Stimulated activated CD4-positive, alpha-beta T cell treated with anti-CD3 and anti-CD28 coated beads, Interleukin-12 subunit alpha, Interleukin-12 subunit beta, amount 100 ng/mL, for 48 hours (primary cell): ENCODE measurements at regions not wholly inside any gene's neighbourhood (a gene's known extent, or its start where the extent isn't known, plus 50 kb on each side); places are given as distances from the start of the nearest gene placed in this dataset.
"Not testable (repeated sequence)": the region's sequence is repeated elsewhere in the genome, so short reads cannot be mapped to it uniquely, and the experiment has no call there.

Experiments used
- DNase-seq, 3 donors: peaks; one replicate each; pipeline ENCODE4 v3.0.0-alpha.2; 2020; ENCODE audit warnings: low read depth in 2 of 3, low spot score in 1 of 3

DNA sequence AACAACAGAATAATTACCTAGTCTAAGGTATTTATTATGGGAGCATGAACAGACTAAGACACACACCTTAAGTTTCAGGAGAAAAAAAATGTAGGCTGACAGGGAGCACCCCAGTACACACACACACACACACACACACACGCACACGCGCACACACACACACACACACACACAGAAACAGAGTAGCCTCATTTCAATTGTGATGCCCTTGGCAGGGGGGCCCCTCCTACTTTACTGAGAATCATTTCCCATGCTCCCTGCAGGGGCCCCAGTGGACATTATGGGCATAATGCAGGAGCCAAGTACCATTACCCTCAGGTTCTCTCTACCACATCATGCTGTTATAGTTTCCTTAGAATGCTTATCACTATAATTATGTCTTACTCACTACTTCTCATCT lies 104.9 kb downstream of the CDC7 start:
- no peak for DNase-seq

GRCh38 chr1:91606546-91607078 lies 106.0 kb downstream of the CDC7 start:
- no peak for DNase-seq

DNA sequence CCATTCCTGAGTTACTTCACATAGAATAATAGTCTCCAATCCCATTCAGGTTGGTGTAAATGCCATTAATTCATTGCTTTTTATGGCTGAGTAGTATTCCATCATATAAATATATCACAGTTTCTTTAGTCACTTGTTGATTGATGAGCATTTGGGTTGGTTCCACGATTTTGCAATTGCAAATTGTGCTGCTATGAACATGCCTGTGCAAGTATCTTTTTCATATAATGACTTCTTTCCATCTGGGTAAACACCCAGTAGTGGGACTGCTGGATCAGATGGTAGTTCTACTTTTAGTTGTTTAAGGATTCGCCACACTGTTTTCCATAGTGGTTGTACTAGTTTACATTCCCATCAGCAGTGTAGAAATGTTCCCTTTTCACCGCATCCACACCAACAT lies 107.0 kb downstream of the CDC7 start:
- not testable (repeated sequence) for DNase-seq

DNA sequence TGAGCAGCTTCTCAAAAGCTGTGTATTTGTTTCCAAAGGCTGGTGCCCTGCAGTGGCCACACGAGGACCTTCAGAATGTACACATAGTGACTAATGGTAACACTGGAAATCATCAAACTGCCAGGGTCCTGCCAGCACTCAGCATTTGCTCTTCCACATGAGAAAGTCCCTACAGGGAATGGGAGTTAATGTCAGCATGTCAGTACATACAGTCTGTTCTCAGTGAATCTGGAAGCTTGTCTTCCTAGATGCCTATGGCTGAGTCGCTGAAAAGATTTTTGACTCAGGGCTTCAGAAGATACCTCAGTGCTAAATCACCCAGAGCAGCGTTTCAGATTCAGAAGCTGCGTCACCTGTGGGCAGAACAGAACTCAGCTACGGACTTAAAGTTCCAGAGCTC lies 108.2 kb downstream of the CDC7 start:
- no peak for DNase-seq

DNA sequence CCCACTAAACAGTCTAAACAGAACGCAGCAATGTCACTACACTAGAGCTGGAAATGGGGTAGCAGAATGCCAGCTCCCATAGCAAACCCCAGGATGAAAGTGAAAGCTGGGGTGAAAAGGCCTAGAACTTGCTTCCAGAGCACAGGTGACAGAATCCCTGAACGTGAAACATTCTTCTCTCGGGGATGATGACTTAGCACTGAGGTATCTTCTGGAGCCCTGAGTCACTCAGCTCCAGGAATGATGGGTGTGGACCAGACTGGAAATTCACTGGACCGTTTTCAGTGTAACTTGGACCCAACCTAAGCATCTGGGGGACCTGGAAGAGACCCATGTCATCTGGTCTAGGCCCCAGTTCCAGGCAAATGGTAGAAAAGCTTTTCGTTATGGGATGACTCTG lies 108.9 kb downstream of the CDC7 start:
- DNase-seq = no peak

DNA sequence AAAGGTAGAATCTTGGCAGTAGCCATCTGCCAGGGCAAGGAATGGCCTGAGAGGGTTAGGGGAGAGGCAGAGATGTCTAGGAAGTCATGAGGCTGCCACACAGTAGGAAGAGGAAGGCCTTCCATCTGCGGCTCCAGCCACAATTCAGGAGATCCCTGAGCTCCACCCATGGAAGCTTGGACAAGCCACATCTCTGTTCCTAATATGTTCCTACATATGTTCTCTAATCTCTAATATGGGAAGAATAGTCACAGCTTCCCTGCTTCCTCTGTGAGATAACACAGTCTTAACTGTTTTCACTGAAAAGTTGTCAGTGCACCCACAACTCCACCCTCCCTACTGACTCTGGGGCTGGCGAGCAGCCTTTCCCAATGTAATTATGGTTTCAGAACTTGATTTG lies 109.5 kb downstream of the CDC7 start:
- no peak for DNase-seq

- no peak for DNase-seq
Observed at GRCh38 chr1:91610789-91611188, 110.1 kb downstream of the CDC7 start.

- no peak for DNase-seq
Observed at GRCh38 chr1:91611483-91611917, 110.8 kb downstream of the CDC7 start.

- no peak for DNase-seq
Observed at GRCh38 chr1:91613595-91613994, 112.9 kb downstream of the CDC7 start.

- no peak for DNase-seq
Observed at GRCh38 chr1:91616712-91617111, 116.1 kb downstream of the CDC7 start.

GRCh38 chr1:91617285-91617765 lies 116.7 kb downstream of the CDC7 start:
- no peak for DNase-seq

GRCh38 chr1:91619881-91620280 lies 119.2 kb downstream of the CDC7 start:
- DNase-seq = no peak

GRCh38 chr1:91621360-91621759 lies 120.7 kb downstream of the CDC7 start:
- DNase-seq = no peak

DNA sequence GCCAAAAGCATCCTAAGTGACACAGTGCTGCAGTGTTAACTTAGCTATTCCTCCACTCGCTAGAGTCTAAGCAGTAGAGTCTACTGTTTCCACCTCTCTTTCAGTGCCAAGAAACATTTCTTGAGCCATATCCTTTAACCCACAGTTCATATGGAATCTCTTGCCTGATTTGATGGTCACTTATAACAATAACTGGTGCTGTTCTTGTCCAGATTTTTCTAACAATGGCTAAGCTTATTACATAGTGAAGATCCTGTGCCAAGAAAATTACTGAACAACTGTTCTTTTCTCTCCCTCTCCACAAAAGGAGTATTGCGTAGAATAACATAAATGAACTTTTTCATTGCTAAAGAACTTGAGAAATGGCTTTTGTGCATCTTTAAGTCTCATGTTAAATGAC lies 121.3 kb downstream of the CDC7 start:
- no peak for DNase-seq

GRCh38 chr1:91622616-91623015 lies 122.0 kb downstream of the CDC7 start:
- DNase-seq = no peak

DNA sequence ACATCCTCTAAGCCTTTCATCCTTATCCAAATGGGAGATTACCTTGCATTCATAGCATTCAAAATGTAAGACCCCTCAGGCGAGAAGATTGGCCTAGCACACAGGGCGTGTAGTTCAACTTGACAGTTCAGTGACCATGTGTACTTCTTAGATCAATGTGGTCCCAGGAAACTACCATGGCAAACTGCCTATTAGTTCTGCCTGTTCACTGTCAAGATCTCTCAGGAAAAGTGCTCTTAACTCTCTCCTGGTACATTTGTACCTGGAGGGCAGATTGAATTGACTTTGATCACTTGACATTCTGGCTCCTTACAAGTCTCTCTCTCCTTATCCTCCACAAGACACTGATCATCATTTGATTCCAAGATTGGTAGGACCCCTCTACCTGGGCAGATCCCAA lies 122.4 kb downstream of the CDC7 start:
- DNase-seq = no peak

- no peak for DNase-seq
Observed at GRCh38 chr1:91624331-91624730, 123.7 kb downstream of the CDC7 start.
